IMR-90 (cell line): ENCODE measurements at regions not wholly inside any gene's neighbourhood (a gene's known extent, or its start where the extent isn't known, plus 50 kb on each side); places are given as distances from the start of the nearest gene placed in this dataset.

Experiments used
- ATAC-seq: fragments of 200-7000 bp; cut with Tn5 transposase; 2 replicates; pipeline ENCODE4 v1.9.1; 2020; ENCODE audit warnings: low read depth, mild to moderate bottlenecking, moderate library complexity
- BruUV-seq: library from RNA; stranded (reverse); fragments of 400-500 nt; replicated peaks from 2 replicates; lab custom pipeline; 2021; lab: Mats Ljungman, UMichigan
- CTCF ChIA-PET: fragments of 300-600 bp; formaldehyde crosslinking; extraction: SDS; loops from one replicate; lab custom pipeline; 2021; ENCODE audit warnings: antibody characterized with exemption; lab: Yijun Ruan, JAX
- POLR2A ChIA-PET: fragments of 300-600 bp; sonication (Branson Sonifier 250); formaldehyde crosslinking; loops from one replicate; lab custom pipeline; 2022; ENCODE audit warnings: antibody characterized with exemption; ENCODE audit not compliant: unreplicated experiment; lab: Charles Lee
- DNase-seq: peaks from one replicate; pipeline ENCODE4 v3.0.0; 2013
- H2AFZ ChIP-seq: replicated peaks from 2 replicates; pipeline ENCODE3; 2013; ENCODE audit warnings: low read length, mild to moderate bottlenecking; ENCODE audit not compliant: poor library complexity
- H2AK5ac ChIP-seq: 2 replicates; pipeline ENCODE4 v1.6.1; 2013; ENCODE audit warnings: low read depth, low read length, inconsistent platforms
- H2AK9ac ChIP-seq: replicated peaks from 2 replicates; pipeline ENCODE3; 2013; ENCODE audit warnings: mild to moderate bottlenecking, low read depth, low read length, moderate library complexity; ENCODE audit not compliant: poor library complexity
- H2BK120ac ChIP-seq: 2 replicates; pipeline ENCODE4 v1.6.1; 2013; ENCODE audit warnings: low read depth, low read length, inconsistent platforms
- H2BK15ac ChIP-seq: 3 replicates; pipeline ENCODE4 v1.6.1; 2013; ENCODE audit warnings: low read depth, low read length, inconsistent platforms
- H2BK20ac ChIP-seq: 2 replicates; pipeline ENCODE4 v1.6.1; 2013; ENCODE audit warnings: low read depth, mild to moderate bottlenecking, inconsistent platforms, low read length, moderate library complexity
- H2BK5ac ChIP-seq: 2 replicates; pipeline ENCODE4 v1.6.1; 2013; ENCODE audit warnings: mild to moderate bottlenecking, low read depth, low read length, inconsistent platforms; ENCODE audit not compliant: poor library complexity, severe bottlenecking
- H3K14ac ChIP-seq: replicated peaks from 2 replicates; pipeline ENCODE4 v1.6.1; 2013; ENCODE audit warnings: low read depth, low read length, inconsistent platforms
- H3K18ac ChIP-seq: 2 replicates; pipeline ENCODE4 v1.6.1; 2013; ENCODE audit warnings: low read depth, low read length, control low read depth
- H3K23ac ChIP-seq: 2 replicates; pipeline ENCODE4 v1.6.1; 2013; ENCODE audit warnings: low read depth, low read length, inconsistent platforms
- H3K27ac ChIP-seq: 2 replicates; pipeline ENCODE4 v1.5.1; 2013; ENCODE audit warnings: mild to moderate bottlenecking, control low read depth, low read length; ENCODE audit not compliant: insufficient read depth
- H3K27me3 ChIP-seq: 2 replicates; pipeline ENCODE4 v1.6.1; 2013; ENCODE audit warnings: low read length; ENCODE audit not compliant: control insufficient read depth, insufficient read depth
- H3K36me3 ChIP-seq: 2 replicates; pipeline ENCODE4 v1.6.1; 2013; ENCODE audit warnings: low read length, mixed read lengths; ENCODE audit not compliant: control insufficient read depth, insufficient read depth
- H3K4ac ChIP-seq: 2 replicates; pipeline ENCODE4 v1.6.1; 2013; ENCODE audit warnings: low read depth, low read length, inconsistent platforms
- H3K4me1 ChIP-seq: 2 replicates; pipeline ENCODE4 v1.6.1; 2013; ENCODE audit warnings: low read length, mixed read lengths; ENCODE audit not compliant: control insufficient read depth, insufficient read depth
- H3K4me2 ChIP-seq: 2 replicates; pipeline ENCODE4 v1.6.1; 2013; ENCODE audit warnings: low read depth, mild to moderate bottlenecking, control low read depth, low read length, moderate library complexity
- H3K4me3 ChIP-seq: 2 replicates; pipeline ENCODE4 v1.5.1; 2013; ENCODE audit warnings: low read depth, mild to moderate bottlenecking, control low read depth, low read length, moderate library complexity; ENCODE audit not compliant: insufficient read depth
- H3K56ac ChIP-seq: 2 replicates; pipeline ENCODE4 v1.6.1; 2013; ENCODE audit warnings: low read length, inconsistent platforms; ENCODE audit not compliant: insufficient read depth; ENCODE audit errors: extremely low read depth
- H3K79me1 ChIP-seq, 2 experiments: 2 replicates each; pipeline ENCODE4 v1.6.1; 2013; ENCODE audit warnings: low read length in 2 of 2, inconsistent platforms in 1 of 2, low read depth in 1 of 2
- H3K9ac ChIP-seq: 2 replicates; pipeline ENCODE4 v1.6.1; 2013; ENCODE audit warnings: low read depth, low read length, control low read depth
- H3K9me1 ChIP-seq: 2 replicates; pipeline ENCODE4 v1.6.1; 2013; ENCODE audit warnings: low read length, inconsistent platforms; ENCODE audit not compliant: insufficient read depth
- H3K9me3 ChIP-seq: 2 replicates; pipeline ENCODE4 v1.6.1; 2013; ENCODE audit warnings: low read length; ENCODE audit not compliant: control insufficient read depth, insufficient read depth
- H4K20me1 ChIP-seq: 2 replicates; pipeline ENCODE4 v1.6.1; 2013; ENCODE audit warnings: low read length, inconsistent platforms; ENCODE audit not compliant: insufficient read depth
- H4K5ac ChIP-seq: 2 replicates; pipeline ENCODE4 v1.6.1; 2013; ENCODE audit warnings: mild to moderate bottlenecking, low read depth, low read length, control low read depth
- H4K8ac ChIP-seq, 2 experiments: 2 replicates each; pipeline ENCODE4 v1.6.1; 2013; ENCODE audit warnings: low read depth in 2 of 2, low read length in 2 of 2, control low read depth in 1 of 2, inconsistent platforms in 1 of 2
- H4K91ac ChIP-seq: 2 replicates; pipeline ENCODE4 v1.6.1; 2013; ENCODE audit warnings: low read depth, low read length, inconsistent platforms; ENCODE audit not compliant: insufficient read depth
- BHLHE40 ChIP-seq: fragments of 150-350 bp; IDR thresholded peaks from 2 replicates; pipeline ENCODE4 v1.6.1; 2016; ENCODE audit warnings: mild to moderate bottlenecking, low read depth, low read length
- CEBPB ChIP-seq: IDR thresholded peaks from 2 replicates; pipeline ENCODE4 v1.6.1; 2012; ENCODE audit warnings: low read depth, low read length, improper control_type of control experiment
- CHD1 ChIP-seq: IDR thresholded peaks from 2 replicates; pipeline ENCODE4 v1.6.1; 2012; ENCODE audit warnings: low read depth, low read length, improper control_type of control experiment
- FOS ChIP-seq: fragments of 150-350 bp; IDR thresholded peaks from 2 replicates; pipeline ENCODE4 v1.6.1; 2016; ENCODE audit warnings: low read depth, low read length
- MAFK ChIP-seq: IDR thresholded peaks from 2 replicates; pipeline ENCODE4 v1.6.1; 2012; ENCODE audit warnings: low read depth, low read length, improper control_type of control experiment
- MAZ ChIP-seq: IDR thresholded peaks from 2 replicates; pipeline ENCODE4 v1.6.1; 2012; ENCODE audit warnings: low read depth, mild to moderate bottlenecking, low read length, improper control_type of control experiment, moderate library complexity, borderline replicate concordance
- MXI1 ChIP-seq: IDR thresholded peaks from 2 replicates; pipeline ENCODE4 v1.6.1; 2012; ENCODE audit warnings: low read depth, mild to moderate bottlenecking, low read length, moderate library complexity, borderline replicate concordance
- NFE2L2 ChIP-seq: fragments of 150-350 bp; IDR thresholded peaks from 2 replicates; pipeline ENCODE4 v1.6.1; 2016; ENCODE audit warnings: low read depth, mild to moderate bottlenecking, low read length
- POLR2A ChIP-seq: IDR thresholded peaks from 2 replicates; pipeline ENCODE4 v1.6.1; 2012; ENCODE audit warnings: mild to moderate bottlenecking, low read depth, low read length
- RAD21 ChIP-seq: IDR thresholded peaks from 2 replicates; pipeline ENCODE4 v1.6.1; 2012; ENCODE audit warnings: low read length, improper control_type of control experiment
- RCOR1 ChIP-seq: IDR thresholded peaks from 2 replicates; pipeline ENCODE4 v1.6.1; 2012; ENCODE audit warnings: mild to moderate bottlenecking, low read length, improper control_type of control experiment; ENCODE audit not compliant: insufficient replicate concordance
- RFX5 ChIP-seq: IDR thresholded peaks from 2 replicates; pipeline ENCODE4 v1.8.0; 2012; ENCODE audit warnings: low read depth, mild to moderate bottlenecking, low read length, moderate library complexity
- SMC3 ChIP-seq: fragments of 150-350 bp; IDR thresholded peaks from 2 replicates; pipeline ENCODE4 v1.6.1; 2016; ENCODE audit warnings: low read depth, mild to moderate bottlenecking, antibody characterized with exemption, low read length, moderate library complexity
- USF2 ChIP-seq: fragments of 150-350 bp; IDR thresholded peaks from 2 replicates; pipeline ENCODE4 v1.6.1; 2017; ENCODE audit warnings: mild to moderate bottlenecking, antibody characterized with exemption, low read length, low read depth
- WGBS, 2 experiments: methylation state at CpG; one replicate each; pipeline versions ENCODE4 v1.1.5 to v1.1.7; 2013; ENCODE audit warnings: missing lambda C conversion rate in 2 of 2; ENCODE audit not compliant: insufficient read length in 1 of 2; ENCODE audit errors: extremely low coverage in 2 of 2; 5-methylcytosine and 5-hydroxymethylcytosine counted together
- dilution Hi-C: fragments of 300-500 bp; cut with HindIII; formaldehyde crosslinking; loops from one replicate; pipeline ENCODE4 v1.14.3; 2018; ENCODE audit warnings: low sequenced_read_pairs; ENCODE audit not compliant: unreplicated experiment
- in situ Hi-C: fragments of 300-500 bp; cut with MboI; formaldehyde crosslinking; loops from 3 replicates; pipeline ENCODE4 v1.14.3; 2019; ENCODE audit warnings: low sequenced_read_pairs, inconsistent platforms, mixed read lengths
- intact Hi-C: fragments of 100-400 bp; cut with micrococcal nuclease; formaldehyde crosslinking; loops from 2 replicates; pipeline ENCODE4 v1.10.0; 2022
- TF ChIP-seq, protein P1 (sequence below): fragments of 150-350 bp; IDR thresholded peaks from 2 replicates; pipeline ENCODE4 v1.6.1; 2016; ENCODE audit warnings: low read depth, mild to moderate bottlenecking, low read length, moderate library complexity, borderline replicate concordance
- TF ChIP-seq, protein P2 (sequence below): conservative IDR thresholded peaks from 2 replicates; pipeline ENCODE4 v1.5.1; 2012; ENCODE audit warnings: mild to moderate bottlenecking, low read depth, low read length, improper control_type of control experiment

- Histone ChIP-seq H4K20me1 (no peaks in the 10 kb centered on the region), H4K91ac (no peak overlapping the region), H3K4ac (no peak overlapping the region), H3K18ac (no peak overlapping the region), H3K4me3 (no peak overlapping the region), H3K14ac (no peak overlapping the region), H2BK15ac (no peak overlapping the region), H3K9me3 (no peaks in the 10 kb centered on the region), H3K4me1 (no peaks in the 10 kb centered on the region), H4K5ac (no peak overlapping the region), H3K9me1 (no peaks in the 10 kb centered on the region), H3K9ac (no peak overlapping the region), H2AK9ac (no peak overlapping the region), H2BK20ac (no peak overlapping the region), H2BK5ac (no peak overlapping the region), H3K56ac (no peak overlapping the region), H2AK5ac (no peak overlapping the region), H3K36me3 (no peaks in the 10 kb centered on the region), H3K4me2 (no peak overlapping the region), H3K23ac (no peak overlapping the region), H3K27ac (no peak overlapping the region), H3K27me3 (peaks cover 9% of the 10 kb centered on the region; the same call in 1 of the 2 replicates), H4K8ac (no peak overlapping the region), H2AFZ (no peak overlapping the region), H3K79me1 (no peaks in the 10 kb centered on the region), H2BK120ac (no peak overlapping the region)
- DNase-seq = no peak
- WGBS, 2 experiments = no CpG with 5 or more reads among the region's 1 CpG
- TF ChIP-seq, protein P1, sequence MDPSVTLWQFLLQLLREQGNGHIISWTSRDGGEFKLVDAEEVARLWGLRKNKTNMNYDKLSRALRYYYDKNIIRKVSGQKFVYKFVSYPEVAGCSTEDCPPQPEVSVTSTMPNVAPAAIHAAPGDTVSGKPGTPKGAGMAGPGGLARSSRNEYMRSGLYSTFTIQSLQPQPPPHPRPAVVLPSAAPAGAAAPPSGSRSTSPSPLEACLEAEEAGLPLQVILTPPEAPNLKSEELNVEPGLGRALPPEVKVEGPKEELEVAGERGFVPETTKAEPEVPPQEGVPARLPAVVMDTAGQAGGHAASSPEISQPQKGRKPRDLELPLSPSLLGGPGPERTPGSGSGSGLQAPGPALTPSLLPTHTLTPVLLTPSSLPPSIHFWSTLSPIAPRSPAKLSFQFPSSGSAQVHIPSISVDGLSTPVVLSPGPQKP = no peak
- TF ChIP-seq FOS = no peak
- no peak for TF ChIP-seq MAFK
- no peak for TF ChIP-seq BHLHE40
- TF ChIP-seq MXI1 = no peak
- TF ChIP-seq, protein P2, sequence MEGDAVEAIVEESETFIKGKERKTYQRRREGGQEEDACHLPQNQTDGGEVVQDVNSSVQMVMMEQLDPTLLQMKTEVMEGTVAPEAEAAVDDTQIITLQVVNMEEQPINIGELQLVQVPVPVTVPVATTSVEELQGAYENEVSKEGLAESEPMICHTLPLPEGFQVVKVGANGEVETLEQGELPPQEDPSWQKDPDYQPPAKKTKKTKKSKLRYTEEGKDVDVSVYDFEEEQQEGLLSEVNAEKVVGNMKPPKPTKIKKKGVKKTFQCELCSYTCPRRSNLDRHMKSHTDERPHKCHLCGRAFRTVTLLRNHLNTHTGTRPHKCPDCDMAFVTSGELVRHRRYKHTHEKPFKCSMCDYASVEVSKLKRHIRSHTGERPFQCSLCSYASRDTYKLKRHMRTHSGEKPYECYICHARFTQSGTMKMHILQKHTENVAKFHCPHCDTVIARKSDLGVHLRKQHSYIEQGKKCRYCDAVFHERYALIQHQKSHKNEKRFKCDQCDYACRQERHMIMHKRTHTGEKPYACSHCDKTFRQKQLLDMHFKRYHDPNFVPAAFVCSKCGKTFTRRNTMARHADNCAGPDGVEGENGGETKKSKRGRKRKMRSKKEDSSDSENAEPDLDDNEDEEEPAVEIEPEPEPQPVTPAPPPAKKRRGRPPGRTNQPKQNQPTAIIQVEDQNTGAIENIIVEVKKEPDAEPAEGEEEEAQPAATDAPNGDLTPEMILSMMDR = no peak
- TF ChIP-seq CEBPB = no peak
- no peak for TF ChIP-seq MAZ
- no peak for TF ChIP-seq NFE2L2
- no peak for TF ChIP-seq RFX5
- no peak for TF ChIP-seq RCOR1
- no peak for TF ChIP-seq RAD21
- no peak for TF ChIP-seq USF2
- TF ChIP-seq CHD1 = no peak
- no peak for TF ChIP-seq SMC3
- no peak for TF ChIP-seq POLR2A
- dilution Hi-C loops = no loop called here
- POLR2A ChIA-PET = no interaction called here
- intact Hi-C loops = no loop called here
- in situ Hi-C loops = no loop called here
- CTCF ChIA-PET = no interaction called here
- no peak for ATAC-seq
- no TSS peak for BruUV-seq
These were observed 121.7 kb downstream of the LIG4 start for GRCh38 chr13:108093616-108094015.
